ENCODE measurements at regions not wholly inside any gene's neighbourhood (a gene's known extent, or its start where the extent isn't known, plus 50 kb on each side); places are given as distances from the start of the nearest gene placed in this dataset.

DNA sequence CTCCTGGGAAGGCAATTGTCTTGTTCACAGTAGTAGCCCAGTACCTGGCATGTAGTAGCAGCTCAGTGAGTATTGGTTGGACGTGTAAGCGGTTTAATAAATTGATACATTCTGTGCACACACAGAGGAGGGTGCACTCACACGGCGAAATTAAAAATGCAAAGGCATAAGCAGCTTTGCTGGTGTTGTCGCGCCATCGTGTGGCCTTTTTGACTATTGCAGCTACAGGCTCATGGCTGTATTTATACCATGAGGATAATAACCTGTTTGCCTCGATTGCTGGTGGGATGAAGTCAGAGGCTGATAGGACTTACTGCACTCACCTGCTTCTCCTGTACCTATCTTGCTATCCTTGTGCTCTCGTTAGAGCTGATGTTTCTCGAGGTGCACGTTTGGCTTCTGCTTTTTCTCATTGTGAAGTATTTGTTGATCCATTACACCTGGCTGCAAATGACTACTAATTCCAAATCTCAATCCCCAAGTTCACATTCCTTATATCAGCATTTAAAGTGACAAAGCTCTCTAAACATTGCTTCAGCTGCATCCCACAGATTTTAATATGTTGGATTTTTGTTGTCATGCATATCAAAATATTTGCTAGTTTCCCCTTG, 61.5 kb downstream of the TBXT start:
- peak in 1 of 2 donors; percentile 43 for DNase-seq (ENCODE audit: extremely low read depth in 1 of 2, low read depth in 1 of 2)

- DNase-seq (ENCODE audit: extremely low read depth in 1 of 2, low read depth in 1 of 2) = no peak
These were observed 62.1 kb downstream of the TBXT start for GRCh38 chr6:166105341-166106075.

- no peak for DNase-seq (ENCODE audit: extremely low read depth in 1 of 2, low read depth in 1 of 2)
These were observed 62.8 kb downstream of the TBXT start for GRCh38 chr6:166104872-166105271.

GRCh38 chr6:166104107-166104506, 63.5 kb downstream of the TBXT start:
- no peak for DNase-seq (ENCODE audit: extremely low read depth in 1 of 2, low read depth in 1 of 2)

DNA sequence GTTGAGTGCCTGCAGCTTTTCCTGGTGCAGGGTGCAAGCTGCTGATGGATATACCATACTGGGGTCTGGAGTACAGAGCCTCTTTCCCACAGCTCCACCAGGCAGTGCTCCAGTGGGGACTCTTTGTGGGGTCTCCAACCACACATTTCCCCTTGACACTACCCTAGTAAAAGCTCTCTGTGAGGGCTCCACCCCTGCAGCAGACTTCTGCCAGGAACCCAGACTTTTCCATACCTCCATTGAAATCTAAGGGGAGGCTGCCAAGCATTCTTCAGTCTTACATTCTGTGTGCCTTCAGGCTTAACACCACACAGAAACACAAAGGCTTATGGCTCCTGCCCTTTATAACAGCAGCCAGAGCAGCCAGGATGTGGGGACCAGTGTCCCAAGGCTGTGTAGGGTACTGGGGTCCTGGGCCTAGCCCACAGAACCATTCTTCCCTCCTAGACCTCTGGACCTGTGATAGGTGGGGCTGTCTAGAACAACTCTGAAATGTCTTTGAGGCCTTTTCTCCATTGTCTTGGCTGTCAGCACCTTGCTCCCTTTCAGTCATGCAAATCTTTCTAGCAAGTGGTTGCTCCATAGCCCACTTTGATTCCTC, 65.7 kb downstream of the TBXT start:
- no peak for DNase-seq (ENCODE audit: extremely low read depth in 1 of 2, low read depth in 1 of 2)

DNA sequence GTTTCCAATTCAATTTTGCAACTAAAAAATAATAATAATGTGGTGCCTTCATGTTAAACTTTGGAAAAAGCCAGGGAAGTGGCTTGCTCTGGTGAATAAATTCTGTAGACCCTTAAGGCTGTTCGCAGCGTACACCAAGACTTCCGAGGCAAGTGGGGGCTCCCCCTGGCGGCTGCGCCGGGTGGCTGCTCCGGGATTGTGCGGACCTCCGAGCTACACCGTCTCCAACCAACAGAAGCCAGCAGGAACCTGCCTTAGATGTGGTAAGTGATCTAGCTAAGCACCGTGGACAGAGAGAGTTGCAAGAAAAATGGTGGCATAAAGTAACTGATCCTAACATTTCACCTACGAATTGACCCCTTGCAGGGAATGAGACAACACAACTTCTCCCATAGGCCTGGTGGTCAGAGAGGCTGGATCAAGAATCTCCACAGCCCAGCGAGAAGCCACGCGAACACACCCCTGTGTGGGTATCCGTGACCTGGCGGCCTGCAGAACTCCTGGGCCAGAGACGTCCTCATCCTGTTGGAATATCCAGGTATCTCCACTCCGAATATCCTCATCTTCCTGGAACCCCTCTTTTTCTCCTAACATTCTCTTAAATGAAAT, 69.6 kb downstream of the TBXT start:
- DNase-seq (ENCODE audit: extremely low read depth in 1 of 2, low read depth in 1 of 2) = peak in 1 of 2 donors; percentile 37

GRCh38 chr6:166087852-166088251, 79.8 kb downstream of the TBXT start:
- no peak for DNase-seq (ENCODE audit: extremely low read depth in 1 of 2, low read depth in 1 of 2)

GRCh38 chr6:166087246-166087645, 80.4 kb downstream of the TBXT start:
- DNase-seq (ENCODE audit: extremely low read depth in 1 of 2, low read depth in 1 of 2) = no peak

GRCh38 chr6:166085500-166085899, 82.2 kb downstream of the TBXT start:
- DNase-seq (ENCODE audit: extremely low read depth in 1 of 2, low read depth in 1 of 2) = no peak

DNA sequence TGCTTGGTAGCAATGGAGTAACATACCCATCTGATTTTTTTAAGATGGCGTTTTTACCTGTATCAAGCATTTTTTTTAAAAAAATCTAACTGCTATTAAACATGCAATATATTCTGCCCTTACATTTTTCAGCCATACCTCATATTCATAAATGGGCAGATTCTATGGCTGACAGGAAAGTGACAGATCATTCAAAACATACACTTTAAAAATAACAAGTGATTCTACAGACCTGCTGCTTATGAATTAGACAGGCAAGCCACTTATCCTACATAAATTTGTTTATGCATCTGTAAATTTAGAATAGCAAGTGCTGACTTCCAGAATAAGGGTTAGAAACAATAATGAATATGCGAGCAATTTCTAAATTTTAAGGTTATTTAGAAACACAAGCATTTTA, 82.7 kb downstream of the TBXT start:
- no peak for DNase-seq (ENCODE audit: extremely low read depth in 1 of 2, low read depth in 1 of 2)

GRCh38 chr6:166079841-166080240, 87.8 kb downstream of the TBXT start:
- no peak for DNase-seq (ENCODE audit: extremely low read depth in 1 of 2, low read depth in 1 of 2)

DNA sequence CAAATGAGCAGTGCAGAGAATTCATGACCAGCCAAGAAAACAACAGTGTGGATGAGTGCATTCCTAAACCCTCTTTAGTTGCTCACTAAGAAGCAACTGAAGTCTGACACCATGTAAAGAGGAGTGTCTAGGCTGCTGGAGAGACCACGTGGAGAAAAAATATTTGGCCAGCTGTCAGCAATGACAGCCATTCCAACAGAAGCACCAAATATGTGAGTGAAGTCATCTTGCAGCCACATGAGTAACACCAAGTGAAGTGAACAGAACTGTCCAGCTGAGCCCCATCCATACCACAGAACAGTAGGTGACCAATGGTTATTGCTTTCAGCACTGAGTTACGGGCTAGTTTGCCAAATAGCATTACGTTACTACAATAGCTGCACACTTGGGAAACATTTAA, 89.4 kb downstream of the TBXT start:
- DNase-seq (ENCODE audit: extremely low read depth in 1 of 2, low read depth in 1 of 2) = no peak

- DNase-seq (ENCODE audit: extremely low read depth in 1 of 2, low read depth in 1 of 2) = no peak
These were observed 91.0 kb downstream of the TBXT start for GRCh38 chr6:166076625-166077024.

DNA sequence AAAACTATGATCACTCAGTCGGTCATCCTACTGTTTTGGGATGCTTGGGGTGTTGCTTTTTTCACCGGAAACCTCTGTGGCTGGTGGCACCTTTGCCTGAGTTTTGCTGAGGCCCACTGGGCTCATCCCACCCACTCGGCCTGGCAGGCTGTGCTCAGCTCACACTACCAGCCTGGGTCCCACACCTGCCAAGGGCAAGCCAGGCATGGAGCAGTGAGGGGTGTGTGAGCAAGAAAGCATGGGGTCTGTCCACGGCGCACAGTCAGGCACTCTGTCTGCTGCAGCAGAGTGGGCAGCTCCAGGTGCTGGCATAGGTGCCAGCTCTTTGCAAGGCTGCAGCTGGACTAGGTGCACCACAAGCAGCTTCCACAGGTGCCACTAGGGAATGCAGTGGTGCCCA, 91.7 kb downstream of the TBXT start:
- DNase-seq (ENCODE audit: extremely low read depth in 1 of 2, low read depth in 1 of 2) = no peak

DNA sequence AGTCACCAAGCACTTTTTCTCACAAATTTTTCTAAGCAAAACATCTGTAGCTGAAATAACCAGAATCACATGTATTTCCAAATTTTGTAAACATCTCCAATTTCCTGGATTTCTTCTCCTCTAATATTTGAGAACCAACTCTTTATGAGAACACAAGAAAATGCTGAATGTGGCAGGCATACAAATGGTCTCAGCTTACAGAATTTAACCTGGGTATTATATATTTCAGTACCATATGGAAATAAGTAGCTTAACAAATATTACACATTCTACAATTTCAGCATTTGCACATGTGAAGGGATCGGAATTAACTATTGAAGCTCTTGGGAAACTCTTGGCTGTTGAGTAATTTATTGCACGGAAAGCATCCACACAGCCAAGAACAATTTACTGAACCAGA, 92.5 kb downstream of the TBXT start:
- no peak for DNase-seq (ENCODE audit: extremely low read depth in 1 of 2, low read depth in 1 of 2)

DNA sequence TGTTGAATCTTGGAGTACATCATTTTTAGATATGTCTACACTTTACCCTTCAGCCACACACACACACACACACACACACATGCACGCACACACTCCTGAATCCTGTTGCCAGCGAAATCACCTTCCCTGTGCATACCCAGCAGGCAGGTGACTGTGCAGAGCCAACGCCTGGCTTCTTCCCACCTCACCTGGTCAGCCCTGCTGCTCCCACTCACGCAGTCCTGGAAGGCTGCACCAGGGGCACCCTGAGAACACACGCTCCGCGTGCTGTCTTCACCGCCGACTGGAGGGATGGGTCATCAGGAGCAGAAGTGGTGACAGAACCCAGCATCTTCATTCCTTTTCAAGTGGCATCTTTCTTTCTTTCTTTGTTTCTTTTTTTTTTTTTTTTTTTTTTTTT, 94.6 kb downstream of the TBXT start:
- DNase-seq (ENCODE audit: extremely low read depth in 1 of 2, low read depth in 1 of 2) = no peak

DNA sequence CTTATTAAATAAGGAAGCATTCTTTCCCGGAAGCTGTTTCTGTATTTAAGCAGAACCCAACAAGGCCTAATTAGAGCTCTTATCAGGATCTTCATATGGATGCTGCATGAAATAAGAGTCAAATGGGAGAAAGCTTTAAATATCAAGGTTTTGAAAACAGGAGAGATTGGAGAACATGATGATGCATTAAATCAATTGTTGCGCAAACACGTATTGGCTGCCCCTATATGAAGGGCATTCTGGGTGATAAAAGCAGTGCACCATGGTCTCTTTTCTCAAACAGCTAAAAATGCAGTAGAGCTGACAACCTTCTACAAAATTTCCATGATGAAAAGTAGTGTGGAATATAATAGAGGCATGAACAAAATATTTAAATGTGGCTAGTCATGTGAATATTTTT, 98.9 kb downstream of the TBXT start:
- no peak for DNase-seq (ENCODE audit: extremely low read depth in 1 of 2, low read depth in 1 of 2)

DNA sequence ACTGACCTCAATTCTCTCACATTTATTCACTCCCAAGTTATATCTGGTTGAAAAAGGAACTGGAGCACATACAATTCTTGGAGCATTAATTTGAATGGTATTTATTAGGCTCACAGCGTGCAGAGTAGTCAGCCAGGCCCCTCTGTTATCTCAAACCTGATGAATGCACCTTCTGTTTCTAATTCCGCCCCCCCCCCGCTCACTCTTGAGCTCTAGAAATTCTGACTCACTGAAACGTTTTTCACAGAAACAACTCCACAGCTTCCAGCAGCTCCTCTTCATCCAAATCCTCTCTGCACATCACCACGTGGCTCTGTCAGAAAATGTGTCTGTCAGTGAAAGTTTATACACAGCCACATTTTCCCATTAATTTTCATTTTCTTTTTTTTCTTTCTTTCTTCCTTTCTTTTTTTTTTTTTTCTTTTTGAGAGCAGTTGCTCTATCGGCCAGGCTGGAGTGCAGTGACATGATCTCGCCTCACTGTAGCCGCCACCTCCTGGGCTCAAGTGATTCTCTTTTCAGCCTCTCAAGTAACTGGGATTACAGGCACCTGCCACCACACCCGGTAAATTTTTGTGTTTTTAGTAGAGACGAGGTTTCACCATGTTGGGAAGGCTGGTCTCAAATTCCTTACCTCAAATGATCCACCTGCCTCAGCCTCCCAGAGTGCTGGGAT, 109.4 kb downstream of the TBXT start:
- no peak for DNase-seq (ENCODE audit: extremely low read depth in 1 of 2, low read depth in 1 of 2)

GRCh38 chr6:166057431-166057830, 110.2 kb downstream of the TBXT start:
- no peak for DNase-seq (ENCODE audit: extremely low read depth in 1 of 2, low read depth in 1 of 2)

DNA sequence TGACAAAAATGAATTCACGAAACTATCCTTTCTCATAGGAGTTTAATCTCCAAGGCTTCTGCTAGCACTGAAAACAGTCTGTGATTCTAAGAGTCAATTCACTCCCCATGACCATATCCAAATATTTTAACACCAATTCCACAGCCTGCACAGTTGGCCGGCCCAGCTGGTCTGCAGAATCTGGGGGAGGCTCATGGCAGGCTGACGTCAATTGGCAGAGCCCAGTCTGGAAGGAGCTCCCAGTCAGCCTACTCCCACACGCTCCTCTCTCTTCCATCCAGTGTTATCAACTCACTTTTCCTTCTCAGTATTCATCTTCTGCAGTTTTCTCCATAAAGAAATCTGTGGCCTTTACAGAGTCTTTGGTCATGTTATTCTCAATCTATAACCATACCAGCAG, 111.0 kb downstream of the TBXT start:
- DNase-seq (ENCODE audit: extremely low read depth in 1 of 2, low read depth in 1 of 2) = no peak

- no peak for DNase-seq (ENCODE audit: extremely low read depth in 1 of 2, low read depth in 1 of 2)
These were observed 111.8 kb downstream of the TBXT start for GRCh38 chr6:166055801-166056200.

Measured in activated CD8-positive, alpha-beta memory T cell treated with anti-CD3 and anti-CD28 coated beads for 1 hour (primary cell).